CD4-positive, alpha-beta T cell treated with Interleukin-17A for 1 hour (primary cell): ENCODE measurements at regions not wholly inside any gene's neighbourhood (a gene's known extent, or its start where the extent isn't known, plus 50 kb on each side); places are given as distances from the start of the nearest gene placed in this dataset.
A peak's percentile ranks its signal among the peaks of the same experiment; 100 is the strongest.
"Not testable (repeated sequence)": the region's sequence is repeated elsewhere in the genome, so short reads cannot be mapped to it uniquely, and the experiment has no call there.

Experiments used
- DNase-seq: peaks from one replicate; pipeline ENCODE4 v3.0.0-alpha.2; 2020

- DNase-seq, result no peak
Measured at GRCh38 chr4:43089730-43090129, 197.2 kb downstream of the GRXCR1 start.

GRCh38 chr4:43103048-43103447 is 210.5 kb downstream of the GRXCR1 start:
- DNase-seq, result no peak

GRCh38 chr4:43112139-43112538 is 219.6 kb downstream of the GRXCR1 start:
- DNase-seq, result no peak

GRCh38 chr4:43113196-43113595 is 220.7 kb downstream of the GRXCR1 start:
- no peak for DNase-seq

- DNase-seq, result no peak
Measured at GRCh38 chr4:43126595-43126994, 234.1 kb downstream of the GRXCR1 start.

GRCh38 chr4:43130228-43131021 is 237.9 kb downstream of the GRXCR1 start:
- no peak for DNase-seq

GRCh38 chr4:43132010-43132582 is 239.6 kb downstream of the GRXCR1 start:
- DNase-seq, result peak; percentile 13

- DNase-seq, result no peak
Measured at GRCh38 chr4:43133566-43133965, 241.1 kb downstream of the GRXCR1 start.

GRCh38 chr4:43136752-43137151 is 244.2 kb downstream of the GRXCR1 start:
- DNase-seq, result no peak

GRCh38 chr4:43146198-43146597 is 253.7 kb downstream of the GRXCR1 start:
- no peak for DNase-seq

- DNase-seq, result no peak
Measured at GRCh38 chr4:43148481-43148880, 256.0 kb downstream of the GRXCR1 start.

- no peak for DNase-seq
Measured at GRCh38 chr4:43163101-43163792, 270.7 kb downstream of the GRXCR1 start.

GRCh38 chr4:43189741-43190140 is 297.2 kb downstream of the GRXCR1 start:
- no peak for DNase-seq

GRCh38 chr4:43212576-43212975 is 320.1 kb downstream of the GRXCR1 start:
- not testable (repeated sequence) for DNase-seq

GRCh38 chr4:43223820-43224219 is 331.3 kb downstream of the GRXCR1 start:
- DNase-seq, result no peak

- DNase-seq, result no peak
Measured at GRCh38 chr4:43224559-43224958, 332.0 kb downstream of the GRXCR1 start.

GRCh38 chr4:43233321-43233720 is 340.8 kb downstream of the GRXCR1 start:
- DNase-seq, result no peak

- DNase-seq, result no peak
Measured at GRCh38 chr4:43234626-43235415, 342.3 kb downstream of the GRXCR1 start.

- DNase-seq, result no peak
Measured at GRCh38 chr4:43238008-43238407, 345.5 kb downstream of the GRXCR1 start.

GRCh38 chr4:43238585-43238984 is 346.1 kb downstream of the GRXCR1 start:
- no peak for DNase-seq

- DNase-seq, result no peak
Measured at GRCh38 chr4:43241104-43241503, 348.6 kb downstream of the GRXCR1 start.

- no peak for DNase-seq
Measured at GRCh38 chr4:43242606-43243005, 350.1 kb downstream of the GRXCR1 start.

GRCh38 chr4:43243433-43244116 is 351.1 kb downstream of the GRXCR1 start:
- no peak for DNase-seq
